ENCODE measurements at regions not wholly inside any gene's neighbourhood (a gene's known extent, or its start where the extent isn't known, plus 50 kb on each side); places are given as distances from the start of the nearest gene placed in this dataset.

GRCh38 chr5:114261989-114262388 is 99.9 kb upstream of the KCNN2 start:
- TF ChIP-seq ISL1 (CRISPR knock-in tag; IDR thresholded peaks at IDR 0.05), result no peak
- no peak for TF ChIP-seq CSDC2 (CRISPR knock-in tag; IDR thresholded peaks at IDR 0.05)
- TF ChIP-seq, protein P1, sequence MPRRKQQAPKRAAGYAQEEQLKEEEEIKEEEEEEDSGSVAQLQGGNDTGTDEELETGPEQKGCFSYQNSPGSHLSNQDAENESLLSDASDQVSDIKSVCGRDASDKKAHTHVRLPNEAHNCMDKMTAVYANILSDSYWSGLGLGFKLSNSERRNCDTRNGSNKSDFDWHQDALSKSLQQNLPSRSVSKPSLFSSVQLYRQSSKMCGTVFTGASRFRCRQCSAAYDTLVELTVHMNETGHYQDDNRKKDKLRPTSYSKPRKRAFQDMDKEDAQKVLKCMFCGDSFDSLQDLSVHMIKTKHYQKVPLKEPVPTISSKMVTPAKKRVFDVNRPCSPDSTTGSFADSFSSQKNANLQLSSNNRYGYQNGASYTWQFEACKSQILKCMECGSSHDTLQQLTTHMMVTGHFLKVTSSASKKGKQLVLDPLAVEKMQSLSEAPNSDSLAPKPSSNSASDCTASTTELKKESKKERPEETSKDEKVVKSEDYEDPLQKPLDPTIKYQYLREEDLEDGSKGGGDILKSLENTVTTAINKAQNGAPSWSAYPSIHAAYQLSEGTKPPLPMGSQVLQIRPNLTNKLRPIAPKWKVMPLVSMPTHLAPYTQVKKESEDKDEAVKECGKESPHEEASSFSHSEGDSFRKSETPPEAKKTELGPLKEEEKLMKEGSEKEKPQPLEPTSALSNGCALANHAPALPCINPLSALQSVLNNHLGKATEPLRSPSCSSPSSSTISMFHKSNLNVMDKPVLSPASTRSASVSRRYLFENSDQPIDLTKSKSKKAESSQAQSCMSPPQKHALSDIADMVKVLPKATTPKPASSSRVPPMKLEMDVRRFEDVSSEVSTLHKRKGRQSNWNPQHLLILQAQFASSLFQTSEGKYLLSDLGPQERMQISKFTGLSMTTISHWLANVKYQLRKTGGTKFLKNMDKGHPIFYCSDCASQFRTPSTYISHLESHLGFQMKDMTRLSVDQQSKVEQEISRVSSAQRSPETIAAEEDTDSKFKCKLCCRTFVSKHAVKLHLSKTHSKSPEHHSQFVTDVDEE (CRISPR knock-in tag; IDR thresholded peaks at IDR 0.05), result no peak
- TF ChIP-seq TOX (CRISPR knock-in tag; IDR thresholded peaks at IDR 0.05; ENCODE audit: borderline replicate concordance), result no peak
- TF ChIP-seq ZNF565 (CRISPR knock-in tag; conservative IDR thresholded peaks at IDR 0.05; ENCODE audit: low read depth), result no peak
- no peak for TF ChIP-seq ESRRG (CRISPR knock-in tag; IDR thresholded peaks at IDR 0.05)
- no peak for TF ChIP-seq ZNF8 (CRISPR knock-in tag; IDR thresholded peaks at IDR 0.05)
- no peak for TF ChIP-seq GLIS3 (CRISPR knock-in tag; IDR thresholded peaks at IDR 0.05)
- no peak for TF ChIP-seq OSR1 (CRISPR knock-in tag; IDR thresholded peaks at IDR 0.05)
- TF ChIP-seq SNAI2 (CRISPR knock-in tag; IDR thresholded peaks at IDR 0.05), result no peak
- no peak for TF ChIP-seq PPARA (CRISPR knock-in tag; IDR thresholded peaks at IDR 0.05; ENCODE audit: borderline replicate concordance)
- no peak for ATAC-seq

GRCh38 chr5:114265432-114266060 is 96.3 kb upstream of the KCNN2 start:
- no peak for ATAC-seq
- TF ChIP-seq, protein P2, sequence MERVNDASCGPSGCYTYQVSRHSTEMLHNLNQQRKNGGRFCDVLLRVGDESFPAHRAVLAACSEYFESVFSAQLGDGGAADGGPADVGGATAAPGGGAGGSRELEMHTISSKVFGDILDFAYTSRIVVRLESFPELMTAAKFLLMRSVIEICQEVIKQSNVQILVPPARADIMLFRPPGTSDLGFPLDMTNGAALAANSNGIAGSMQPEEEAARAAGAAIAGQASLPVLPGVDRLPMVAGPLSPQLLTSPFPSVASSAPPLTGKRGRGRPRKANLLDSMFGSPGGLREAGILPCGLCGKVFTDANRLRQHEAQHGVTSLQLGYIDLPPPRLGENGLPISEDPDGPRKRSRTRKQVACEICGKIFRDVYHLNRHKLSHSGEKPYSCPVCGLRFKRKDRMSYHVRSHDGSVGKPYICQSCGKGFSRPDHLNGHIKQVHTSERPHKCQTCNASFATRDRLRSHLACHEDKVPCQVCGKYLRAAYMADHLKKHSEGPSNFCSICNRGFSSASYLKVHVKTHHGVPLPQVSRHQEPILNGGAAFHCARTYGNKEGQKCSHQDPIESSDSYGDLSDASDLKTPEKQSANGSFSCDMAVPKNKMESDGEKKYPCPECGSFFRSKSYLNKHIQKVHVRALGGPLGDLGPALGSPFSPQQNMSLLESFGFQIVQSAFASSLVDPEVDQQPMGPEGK (CRISPR knock-in tag; IDR thresholded peaks at IDR 0.05; ENCODE audit: borderline replicate concordance), result no peak
- TF ChIP-seq CREB5 (CRISPR knock-in tag; IDR thresholded peaks at IDR 0.05; ENCODE audit: low read depth) (no peak), RARB (CRISPR knock-in tag; IDR thresholded peaks at IDR 0.05) (no peak), ZFP30 (CRISPR knock-in tag; IDR thresholded peaks at IDR 0.05) (no peak), OSR1 (CRISPR knock-in tag; IDR thresholded peaks at IDR 0.05) (no peak), GLIS3 (CRISPR knock-in tag; IDR thresholded peaks at IDR 0.05) (no peak), ISL1 (CRISPR knock-in tag; IDR thresholded peaks at IDR 0.05) (no peak), BACH2 (CRISPR knock-in tag; IDR thresholded peaks at IDR 0.05; ENCODE audit: borderline replicate concordance) (no peak), ESRRG (CRISPR knock-in tag; IDR thresholded peaks at IDR 0.05) (no peak), CSDC2 (CRISPR knock-in tag; IDR thresholded peaks at IDR 0.05) (no peak), ZNF70 (CRISPR knock-in tag; IDR thresholded peaks at IDR 0.05) (no peak)
- TF ChIP-seq, protein P3, sequence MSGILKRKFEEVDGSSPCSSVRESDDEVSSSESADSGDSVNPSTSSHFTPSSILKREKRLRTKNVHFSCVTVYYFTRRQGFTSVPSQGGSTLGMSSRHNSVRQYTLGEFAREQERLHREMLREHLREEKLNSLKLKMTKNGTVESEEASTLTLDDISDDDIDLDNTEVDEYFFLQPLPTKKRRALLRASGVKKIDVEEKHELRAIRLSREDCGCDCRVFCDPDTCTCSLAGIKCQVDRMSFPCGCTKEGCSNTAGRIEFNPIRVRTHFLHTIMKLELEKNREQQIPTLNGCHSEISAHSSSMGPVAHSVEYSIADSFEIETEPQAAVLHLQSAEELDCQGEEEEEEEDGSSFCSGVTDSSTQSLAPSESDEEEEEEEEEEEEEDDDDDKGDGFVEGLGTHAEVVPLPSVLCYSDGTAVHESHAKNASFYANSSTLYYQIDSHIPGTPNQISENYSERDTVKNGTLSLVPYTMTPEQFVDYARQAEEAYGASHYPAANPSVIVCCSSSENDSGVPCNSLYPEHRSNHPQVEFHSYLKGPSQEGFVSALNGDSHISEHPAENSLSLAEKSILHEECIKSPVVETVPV (CRISPR knock-in tag; IDR thresholded peaks at IDR 0.05), result no peak
- TF ChIP-seq, protein P1 (CRISPR knock-in tag; IDR thresholded peaks at IDR 0.05), result no peak

DNA sequence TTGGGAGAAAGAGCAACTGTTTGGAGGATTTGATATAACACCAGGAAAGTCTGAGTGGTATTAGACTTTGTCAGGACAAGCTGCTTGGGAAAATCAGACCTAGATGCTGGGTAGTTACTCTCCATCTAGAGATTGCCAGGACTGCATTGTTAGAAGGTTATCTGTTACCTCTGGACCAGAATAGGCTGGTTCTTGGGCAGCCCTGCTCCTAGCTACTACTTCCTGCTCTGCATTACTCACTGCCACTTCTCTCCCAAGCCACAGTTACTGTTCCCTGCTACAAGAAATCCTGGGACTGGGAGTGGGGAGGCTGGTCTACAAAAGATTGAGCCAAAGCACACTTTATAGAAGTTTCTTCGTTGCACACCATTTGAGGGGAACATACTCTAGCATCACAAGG is 95.5 kb upstream of the KCNN2 start:
- ATAC-seq, result no peak
- TF ChIP-seq CSDC2 (CRISPR knock-in tag; IDR thresholded peaks at IDR 0.05) (no peak), CREB5 (CRISPR knock-in tag; IDR thresholded peaks at IDR 0.05; ENCODE audit: low read depth) (no peak), ZFP3 (CRISPR knock-in tag; IDR thresholded peaks at IDR 0.05) (no peak), ZFP30 (CRISPR knock-in tag; IDR thresholded peaks at IDR 0.05) (no peak), ZNF565 (CRISPR knock-in tag; conservative IDR thresholded peaks at IDR 0.05; ENCODE audit: low read depth) (no peak), ISL1 (CRISPR knock-in tag; IDR thresholded peaks at IDR 0.05) (no peak), TOX (CRISPR knock-in tag; IDR thresholded peaks at IDR 0.05; ENCODE audit: borderline replicate concordance) (no peak), ESRRG (CRISPR knock-in tag; IDR thresholded peaks at IDR 0.05) (no peak)
- TF ChIP-seq, protein P2 (CRISPR knock-in tag; IDR thresholded peaks at IDR 0.05; ENCODE audit: borderline replicate concordance), result no peak
- TF ChIP-seq, protein P1 (CRISPR knock-in tag; IDR thresholded peaks at IDR 0.05), result no peak

Data from SK-N-SH treated with all-trans-retinoic acid at 6 μM for 48 hours (cell line).